ENCODE measurements at regions not wholly inside any gene's neighbourhood (a gene's known extent, or its start where the extent isn't known, plus 50 kb on each side); places are given as distances from the start of the nearest gene placed in this dataset.

DNA sequence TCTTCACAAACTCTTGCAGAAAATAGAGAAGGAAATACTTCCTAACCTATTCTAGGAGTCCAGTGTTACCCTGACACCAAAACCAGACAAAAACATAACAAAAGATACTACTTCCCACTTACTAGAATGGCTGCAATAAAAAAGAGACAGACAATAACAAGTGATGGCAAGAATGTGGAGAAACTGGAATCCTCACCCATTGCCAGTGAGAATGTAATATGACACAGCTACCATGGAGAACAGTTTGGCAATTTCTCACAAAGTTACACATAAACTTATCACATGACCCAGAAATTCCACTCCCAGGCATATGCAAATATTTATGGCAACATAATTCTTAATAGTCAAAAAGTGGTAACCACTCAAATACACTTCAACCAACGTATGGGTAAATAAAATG is 209.8 kb upstream of the CTAGE1 start:
- no peak overlapping the region for H3K4me3 Mint-ChIP-seq
- no peaks in the 10 kb centered on the region for H3K4me1 Mint-ChIP-seq

DNA sequence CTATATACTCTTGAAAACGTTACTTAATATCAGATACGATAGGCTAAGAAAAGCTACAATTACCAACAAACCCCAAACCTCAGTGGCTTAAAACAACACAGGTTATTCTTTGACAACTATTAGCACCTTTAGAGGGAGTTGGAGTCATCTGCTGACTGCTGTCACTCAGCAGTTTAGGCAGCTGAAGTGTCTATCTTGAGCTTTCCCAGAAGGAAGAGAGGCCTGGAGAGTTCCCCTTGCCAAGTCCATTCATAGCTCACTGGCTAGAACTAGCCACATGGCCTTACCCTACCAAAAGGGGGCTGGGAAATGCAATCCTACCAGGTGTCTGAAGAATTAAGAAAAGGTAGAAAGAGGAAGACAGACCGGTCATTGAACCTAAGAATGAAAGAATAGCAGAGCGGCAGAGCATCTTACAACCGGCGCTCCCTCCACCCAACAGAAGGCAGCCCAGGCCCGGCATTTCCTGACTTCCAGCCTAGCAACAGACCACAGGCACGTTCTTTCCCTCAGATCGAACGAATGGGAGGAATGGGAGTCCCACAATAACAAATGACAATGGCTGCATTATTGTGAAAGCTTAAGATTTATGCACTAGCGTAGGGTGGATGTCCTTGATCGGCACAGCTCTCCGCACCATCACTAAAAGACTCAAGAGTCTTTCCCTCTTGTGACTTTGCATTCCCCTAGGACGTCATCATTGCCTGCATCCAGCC is 211.2 kb upstream of the CTAGE1 start:
- CTCF ChIA-PET = no interaction called here
- POLR2A ChIA-PET = no interaction called here
- no peaks in the 10 kb centered on the region for H3K27me3 Mint-ChIP-seq (ENCODE audit: low read depth)
- no peaks in the 10 kb centered on the region for H3K4me1 Mint-ChIP-seq
- H3K4me3 Mint-ChIP-seq = no peak overlapping the region
- no peaks in the 10 kb centered on the region for H3K36me3 Mint-ChIP-seq
- no peak for TF ChIP-seq EMX1 (CRISPR knock-in tag; IDR thresholded peaks at IDR 0.05)
- TF ChIP-seq CBFB (CRISPR knock-in tag; IDR thresholded peaks at IDR 0.05; ENCODE audit: low read depth) = no peak
- TF ChIP-seq, protein P1, sequence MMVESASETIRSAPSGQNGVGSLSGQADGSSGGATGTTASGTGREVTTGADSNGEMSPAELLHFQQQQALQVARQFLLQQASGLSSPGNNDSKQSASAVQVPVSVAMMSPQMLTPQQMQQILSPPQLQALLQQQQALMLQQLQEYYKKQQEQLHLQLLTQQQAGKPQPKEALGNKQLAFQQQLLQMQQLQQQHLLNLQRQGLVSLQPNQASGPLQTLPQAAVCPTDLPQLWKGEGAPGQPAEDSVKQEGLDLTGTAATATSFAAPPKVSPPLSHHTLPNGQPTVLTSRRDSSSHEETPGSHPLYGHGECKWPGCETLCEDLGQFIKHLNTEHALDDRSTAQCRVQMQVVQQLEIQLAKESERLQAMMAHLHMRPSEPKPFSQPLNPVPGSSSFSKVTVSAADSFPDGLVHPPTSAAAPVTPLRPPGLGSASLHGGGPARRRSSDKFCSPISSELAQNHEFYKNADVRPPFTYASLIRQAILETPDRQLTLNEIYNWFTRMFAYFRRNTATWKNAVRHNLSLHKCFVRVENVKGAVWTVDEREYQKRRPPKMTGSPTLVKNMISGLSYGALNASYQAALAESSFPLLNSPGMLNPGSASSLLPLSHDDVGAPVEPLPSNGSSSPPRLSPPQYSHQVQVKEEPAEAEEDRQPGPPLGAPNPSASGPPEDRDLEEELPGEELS (CRISPR knock-in tag; IDR thresholded peaks at IDR 0.05) = no peak
- TF ChIP-seq, protein P2, sequence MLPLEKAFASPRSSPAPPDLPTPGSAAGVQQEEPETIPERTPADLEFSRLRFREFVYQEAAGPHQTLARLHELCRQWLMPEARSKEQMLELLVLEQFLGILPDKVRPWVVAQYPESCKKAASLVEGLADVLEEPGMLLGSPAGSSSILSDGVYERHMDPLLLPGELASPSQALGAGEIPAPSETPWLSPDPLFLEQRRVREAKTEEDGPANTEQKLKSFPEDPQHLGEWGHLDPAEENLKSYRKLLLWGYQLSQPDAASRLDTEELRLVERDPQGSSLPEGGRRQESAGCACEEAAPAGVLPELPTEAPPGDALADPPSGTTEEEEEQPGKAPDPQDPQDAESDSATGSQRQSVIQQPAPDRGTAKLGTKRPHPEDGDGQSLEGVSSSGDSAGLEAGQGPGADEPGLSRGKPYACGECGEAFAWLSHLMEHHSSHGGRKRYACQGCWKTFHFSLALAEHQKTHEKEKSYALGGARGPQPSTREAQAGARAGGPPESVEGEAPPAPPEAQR (CRISPR knock-in tag; IDR thresholded peaks at IDR 0.05) = no peak
- no peak for TF ChIP-seq JAZF1 (CRISPR knock-in tag; IDR thresholded peaks at IDR 0.05)
- TF ChIP-seq, protein P3, sequence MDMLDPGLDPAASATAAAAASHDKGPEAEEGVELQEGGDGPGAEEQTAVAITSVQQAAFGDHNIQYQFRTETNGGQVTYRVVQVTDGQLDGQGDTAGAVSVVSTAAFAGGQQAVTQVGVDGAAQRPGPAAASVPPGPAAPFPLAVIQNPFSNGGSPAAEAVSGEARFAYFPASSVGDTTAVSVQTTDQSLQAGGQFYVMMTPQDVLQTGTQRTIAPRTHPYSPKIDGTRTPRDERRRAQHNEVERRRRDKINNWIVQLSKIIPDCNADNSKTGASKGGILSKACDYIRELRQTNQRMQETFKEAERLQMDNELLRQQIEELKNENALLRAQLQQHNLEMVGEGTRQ (CRISPR knock-in tag; IDR thresholded peaks at IDR 0.05) = no peak
- no peak for TF ChIP-seq GRHL2 (CRISPR knock-in tag; IDR thresholded peaks at IDR 0.05; ENCODE audit: insufficient replicate concordance, severe bottlenecking)
- no peak for TF ChIP-seq TP53 (CRISPR knock-in tag; IDR thresholded peaks at IDR 0.05)
- TF ChIP-seq, protein P4, sequence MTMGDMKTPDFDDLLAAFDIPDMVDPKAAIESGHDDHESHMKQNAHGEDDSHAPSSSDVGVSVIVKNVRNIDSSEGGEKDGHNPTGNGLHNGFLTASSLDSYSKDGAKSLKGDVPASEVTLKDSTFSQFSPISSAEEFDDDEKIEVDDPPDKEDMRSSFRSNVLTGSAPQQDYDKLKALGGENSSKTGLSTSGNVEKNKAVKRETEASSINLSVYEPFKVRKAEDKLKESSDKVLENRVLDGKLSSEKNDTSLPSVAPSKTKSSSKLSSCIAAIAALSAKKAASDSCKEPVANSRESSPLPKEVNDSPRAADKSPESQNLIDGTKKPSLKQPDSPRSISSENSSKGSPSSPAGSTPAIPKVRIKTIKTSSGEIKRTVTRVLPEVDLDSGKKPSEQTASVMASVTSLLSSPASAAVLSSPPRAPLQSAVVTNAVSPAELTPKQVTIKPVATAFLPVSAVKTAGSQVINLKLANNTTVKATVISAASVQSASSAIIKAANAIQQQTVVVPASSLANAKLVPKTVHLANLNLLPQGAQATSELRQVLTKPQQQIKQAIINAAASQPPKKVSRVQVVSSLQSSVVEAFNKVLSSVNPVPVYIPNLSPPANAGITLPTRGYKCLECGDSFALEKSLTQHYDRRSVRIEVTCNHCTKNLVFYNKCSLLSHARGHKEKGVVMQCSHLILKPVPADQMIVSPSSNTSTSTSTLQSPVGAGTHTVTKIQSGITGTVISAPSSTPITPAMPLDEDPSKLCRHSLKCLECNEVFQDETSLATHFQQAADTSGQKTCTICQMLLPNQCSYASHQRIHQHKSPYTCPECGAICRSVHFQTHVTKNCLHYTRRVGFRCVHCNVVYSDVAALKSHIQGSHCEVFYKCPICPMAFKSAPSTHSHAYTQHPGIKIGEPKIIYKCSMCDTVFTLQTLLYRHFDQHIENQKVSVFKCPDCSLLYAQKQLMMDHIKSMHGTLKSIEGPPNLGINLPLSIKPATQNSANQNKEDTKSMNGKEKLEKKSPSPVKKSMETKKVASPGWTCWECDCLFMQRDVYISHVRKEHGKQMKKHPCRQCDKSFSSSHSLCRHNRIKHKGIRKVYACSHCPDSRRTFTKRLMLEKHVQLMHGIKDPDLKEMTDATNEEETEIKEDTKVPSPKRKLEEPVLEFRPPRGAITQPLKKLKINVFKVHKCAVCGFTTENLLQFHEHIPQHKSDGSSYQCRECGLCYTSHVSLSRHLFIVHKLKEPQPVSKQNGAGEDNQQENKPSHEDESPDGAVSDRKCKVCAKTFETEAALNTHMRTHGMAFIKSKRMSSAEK (CRISPR knock-in tag; IDR thresholded peaks at IDR 0.05; ENCODE audit: borderline replicate concordance) = no peak
- TF ChIP-seq ZBTB21 (CRISPR knock-in tag; IDR thresholded peaks at IDR 0.05; ENCODE audit: borderline replicate concordance) = no peak
- no peak for TF ChIP-seq ZNF138 (CRISPR knock-in tag; conservative IDR thresholded peaks at IDR 0.05)
- no peak for TF ChIP-seq SOX15 (CRISPR knock-in tag; IDR thresholded peaks at IDR 0.05)
- no peak for ATAC-seq
- no peak for DNase-seq (ENCODE audit: low spot score)
- H3K27ac Mint-ChIP-seq = no peak overlapping the region
- peaks cover 4% of the 10 kb centered on the region; the same call in 1 of the 2 replicates for H3K9me3 Mint-ChIP-seq

More for the DNA sequence above, 209.8 kb upstream of the CTAGE1 start:
- Mint-ChIP-seq H3K36me3 (no peaks in the 10 kb centered on the region), H3K27me3 (ENCODE audit: low read depth) (peaks cover 2% of the 10 kb centered on the region), H3K27ac (no peak overlapping the region), H3K9me3 (peaks cover 4% of the 10 kb centered on the region; the same call in 1 of the 2 replicates)
- ChIA-PET POLR2A (no interaction called here), CTCF (no interaction called here)
- ATAC-seq = no peak
- no peak for TF ChIP-seq FOXK1 (CRISPR knock-in tag; IDR thresholded peaks at IDR 0.05)
- TF ChIP-seq, protein P5, sequence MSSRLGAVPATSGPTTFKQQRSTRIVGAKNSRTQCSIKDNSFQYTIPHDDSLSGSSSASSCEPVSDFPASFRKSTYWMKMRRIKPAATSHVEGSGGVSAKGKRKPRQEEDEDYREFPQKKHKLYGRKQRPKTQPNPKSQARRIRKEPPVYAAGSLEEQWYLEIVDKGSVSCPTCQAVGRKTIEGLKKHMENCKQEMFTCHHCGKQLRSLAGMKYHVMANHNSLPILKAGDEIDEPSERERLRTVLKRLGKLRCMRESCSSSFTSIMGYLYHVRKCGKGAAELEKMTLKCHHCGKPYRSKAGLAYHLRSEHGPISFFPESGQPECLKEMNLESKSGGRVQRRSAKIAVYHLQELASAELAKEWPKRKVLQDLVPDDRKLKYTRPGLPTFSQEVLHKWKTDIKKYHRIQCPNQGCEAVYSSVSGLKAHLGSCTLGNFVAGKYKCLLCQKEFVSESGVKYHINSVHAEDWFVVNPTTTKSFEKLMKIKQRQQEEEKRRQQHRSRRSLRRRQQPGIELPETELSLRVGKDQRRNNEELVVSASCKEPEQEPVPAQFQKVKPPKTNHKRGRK (CRISPR knock-in tag; IDR thresholded peaks at IDR 0.05; ENCODE audit: borderline replicate concordance) = no peak
- TF ChIP-seq ELF4 (CRISPR knock-in tag; IDR thresholded peaks at IDR 0.05; ENCODE audit: low read depth) = no peak
- TF ChIP-seq, protein P6, sequence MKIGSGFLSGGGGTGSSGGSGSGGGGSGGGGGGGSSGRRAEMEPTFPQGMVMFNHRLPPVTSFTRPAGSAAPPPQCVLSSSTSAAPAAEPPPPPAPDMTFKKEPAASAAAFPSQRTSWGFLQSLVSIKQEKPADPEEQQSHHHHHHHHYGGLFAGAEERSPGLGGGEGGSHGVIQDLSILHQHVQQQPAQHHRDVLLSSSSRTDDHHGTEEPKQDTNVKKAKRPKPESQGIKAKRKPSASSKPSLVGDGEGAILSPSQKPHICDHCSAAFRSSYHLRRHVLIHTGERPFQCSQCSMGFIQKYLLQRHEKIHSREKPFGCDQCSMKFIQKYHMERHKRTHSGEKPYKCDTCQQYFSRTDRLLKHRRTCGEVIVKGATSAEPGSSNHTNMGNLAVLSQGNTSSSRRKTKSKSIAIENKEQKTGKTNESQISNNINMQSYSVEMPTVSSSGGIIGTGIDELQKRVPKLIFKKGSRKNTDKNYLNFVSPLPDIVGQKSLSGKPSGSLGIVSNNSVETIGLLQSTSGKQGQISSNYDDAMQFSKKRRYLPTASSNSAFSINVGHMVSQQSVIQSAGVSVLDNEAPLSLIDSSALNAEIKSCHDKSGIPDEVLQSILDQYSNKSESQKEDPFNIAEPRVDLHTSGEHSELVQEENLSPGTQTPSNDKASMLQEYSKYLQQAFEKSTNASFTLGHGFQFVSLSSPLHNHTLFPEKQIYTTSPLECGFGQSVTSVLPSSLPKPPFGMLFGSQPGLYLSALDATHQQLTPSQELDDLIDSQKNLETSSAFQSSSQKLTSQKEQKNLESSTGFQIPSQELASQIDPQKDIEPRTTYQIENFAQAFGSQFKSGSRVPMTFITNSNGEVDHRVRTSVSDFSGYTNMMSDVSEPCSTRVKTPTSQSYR (CRISPR knock-in tag; IDR thresholded peaks at IDR 0.05) = no peak
- TF ChIP-seq OVOL2 (CRISPR knock-in tag; IDR thresholded peaks at IDR 0.05; ENCODE audit: borderline replicate concordance) = no peak
- TF ChIP-seq, protein P7, sequence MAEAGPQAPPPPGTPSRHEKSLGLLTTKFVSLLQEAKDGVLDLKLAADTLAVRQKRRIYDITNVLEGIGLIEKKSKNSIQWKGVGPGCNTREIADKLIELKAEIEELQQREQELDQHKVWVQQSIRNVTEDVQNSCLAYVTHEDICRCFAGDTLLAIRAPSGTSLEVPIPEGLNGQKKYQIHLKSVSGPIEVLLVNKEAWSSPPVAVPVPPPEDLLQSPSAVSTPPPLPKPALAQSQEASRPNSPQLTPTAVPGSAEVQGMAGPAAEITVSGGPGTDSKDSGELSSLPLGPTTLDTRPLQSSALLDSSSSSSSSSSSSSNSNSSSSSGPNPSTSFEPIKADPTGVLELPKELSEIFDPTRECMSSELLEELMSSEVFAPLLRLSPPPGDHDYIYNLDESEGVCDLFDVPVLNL (CRISPR knock-in tag; IDR thresholded peaks at IDR 0.05; ENCODE audit: borderline replicate concordance, low read depth) = no peak
- TF ChIP-seq CREM (CRISPR knock-in tag; IDR thresholded peaks at IDR 0.05) = no peak
- DNase-seq (ENCODE audit: low spot score) = no peak

All from WTC11 (cell line).